A673 (cell line): ENCODE measurements at regions not wholly inside any gene's neighbourhood (a gene's known extent, or its start where the extent isn't known, plus 50 kb on each side); places are given as distances from the start of the nearest gene placed in this dataset.

Experiments
- EZH2 ChIP-seq: fragments of 200-600 bp; sonication (generic); IDR thresholded peaks from 2 replicates; pipeline ENCODE4 v1.6.1; 2017; ENCODE audit warnings: borderline replicate concordance, low read depth, mild to moderate bottlenecking, mixed read lengths, antibody characterized with exemption, low read length; ENCODE audit not compliant: poor library complexity, severe bottlenecking
- TF ChIP-seq, protein P1 (sequence below): fragments of 300-800, 200-600 bp; sonication (generic); conservative IDR thresholded peaks from 2 replicates; pipeline ENCODE4 v1.5.1; 2017; ENCODE audit warnings: low read depth, mild to moderate bottlenecking, antibody characterized with exemption, low read length, moderate library complexity, mixed read lengths

DNA sequence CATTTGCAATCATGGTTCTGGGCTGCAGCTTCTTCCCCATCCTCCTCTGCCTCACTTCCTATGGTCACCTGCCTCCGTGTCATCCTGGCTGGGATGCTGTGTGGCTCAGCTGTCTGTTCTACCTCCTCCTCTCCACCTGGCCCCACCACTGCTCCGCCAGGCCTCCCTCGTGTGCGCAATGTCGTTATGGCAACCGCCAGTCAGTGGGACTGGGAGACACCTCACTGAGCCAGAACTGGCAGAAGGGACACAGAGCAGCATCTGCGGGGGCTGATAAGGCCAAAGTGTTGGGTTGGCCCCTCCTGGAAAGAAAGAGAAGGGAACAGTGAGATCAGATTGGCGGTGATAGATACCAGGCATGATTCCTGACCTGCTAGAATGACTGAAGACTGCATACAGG, 527.5 kb downstream of the INHBA start:
- TF ChIP-seq, protein P1, sequence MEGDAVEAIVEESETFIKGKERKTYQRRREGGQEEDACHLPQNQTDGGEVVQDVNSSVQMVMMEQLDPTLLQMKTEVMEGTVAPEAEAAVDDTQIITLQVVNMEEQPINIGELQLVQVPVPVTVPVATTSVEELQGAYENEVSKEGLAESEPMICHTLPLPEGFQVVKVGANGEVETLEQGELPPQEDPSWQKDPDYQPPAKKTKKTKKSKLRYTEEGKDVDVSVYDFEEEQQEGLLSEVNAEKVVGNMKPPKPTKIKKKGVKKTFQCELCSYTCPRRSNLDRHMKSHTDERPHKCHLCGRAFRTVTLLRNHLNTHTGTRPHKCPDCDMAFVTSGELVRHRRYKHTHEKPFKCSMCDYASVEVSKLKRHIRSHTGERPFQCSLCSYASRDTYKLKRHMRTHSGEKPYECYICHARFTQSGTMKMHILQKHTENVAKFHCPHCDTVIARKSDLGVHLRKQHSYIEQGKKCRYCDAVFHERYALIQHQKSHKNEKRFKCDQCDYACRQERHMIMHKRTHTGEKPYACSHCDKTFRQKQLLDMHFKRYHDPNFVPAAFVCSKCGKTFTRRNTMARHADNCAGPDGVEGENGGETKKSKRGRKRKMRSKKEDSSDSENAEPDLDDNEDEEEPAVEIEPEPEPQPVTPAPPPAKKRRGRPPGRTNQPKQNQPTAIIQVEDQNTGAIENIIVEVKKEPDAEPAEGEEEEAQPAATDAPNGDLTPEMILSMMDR = no peak
- no peak for TF ChIP-seq EZH2
